GM18498 (cell line): ENCODE measurements at regions not wholly inside any gene's neighbourhood (a gene's known extent, or its start where the extent isn't known, plus 50 kb on each side); places are given as distances from the start of the nearest gene placed in this dataset.
A peak's percentile ranks its signal among the peaks of the same experiment; 100 is the strongest.

Experiments used
- ATAC-seq: cut with Tn5 transposase; IDR thresholded peaks from one replicate; pipeline ENCODE4 v1.9.1; 2021; ENCODE audit warnings: mild to moderate bottlenecking, moderate library complexity; ENCODE audit not compliant: unreplicated experiment

DNA sequence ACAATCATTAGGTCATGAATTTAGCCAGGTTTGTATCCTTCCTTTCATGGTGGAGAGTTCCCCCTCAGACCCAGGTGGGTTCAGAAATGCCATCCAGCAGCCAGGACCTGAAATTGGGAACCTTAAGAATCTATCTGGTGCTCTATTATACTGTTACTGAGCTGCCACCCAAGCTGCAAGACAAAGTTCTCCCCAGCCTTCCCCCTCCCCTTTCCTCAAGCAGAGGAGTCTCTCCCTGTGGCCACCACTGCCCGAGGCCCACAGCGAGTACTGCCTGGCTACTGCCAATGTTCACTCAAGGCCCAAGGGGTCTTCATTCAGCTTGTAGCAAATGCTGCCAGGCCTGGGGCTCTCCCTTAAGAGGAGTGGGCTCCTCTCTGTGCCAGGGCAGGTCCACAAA lies 133.8 kb downstream of the TMEM38B start:
- no peak for ATAC-seq

DNA sequence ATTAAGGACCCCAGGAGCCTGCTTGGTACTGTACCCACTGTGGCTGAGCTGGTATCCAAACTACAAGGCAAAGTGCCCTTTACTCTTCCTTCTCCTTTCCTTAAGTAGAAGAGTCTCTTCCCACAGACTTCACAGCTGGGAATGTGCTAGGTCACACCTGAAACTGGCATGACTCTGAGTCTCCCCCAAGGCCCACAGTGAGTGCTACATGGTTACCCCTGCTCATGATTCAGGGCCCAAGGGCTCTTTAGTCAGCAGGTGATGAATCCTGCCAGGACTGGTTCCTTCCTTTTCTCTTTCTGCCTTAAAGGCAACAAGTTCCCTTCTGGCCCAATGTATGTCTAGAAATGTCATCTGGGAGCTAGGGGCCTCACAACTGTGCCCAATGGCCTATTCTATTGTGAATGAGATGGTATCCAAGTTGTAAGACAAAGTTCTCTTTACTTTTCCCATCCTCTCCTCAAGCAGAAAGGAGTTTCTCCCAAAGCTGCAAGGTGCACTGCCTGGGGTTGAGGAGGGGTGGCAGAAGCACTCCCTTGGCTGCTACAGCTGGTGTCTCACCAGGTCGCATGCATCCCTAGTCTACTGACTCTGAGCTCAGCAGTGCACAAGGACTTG lies 134.4 kb downstream of the TMEM38B start:
- ATAC-seq: no peak

DNA sequence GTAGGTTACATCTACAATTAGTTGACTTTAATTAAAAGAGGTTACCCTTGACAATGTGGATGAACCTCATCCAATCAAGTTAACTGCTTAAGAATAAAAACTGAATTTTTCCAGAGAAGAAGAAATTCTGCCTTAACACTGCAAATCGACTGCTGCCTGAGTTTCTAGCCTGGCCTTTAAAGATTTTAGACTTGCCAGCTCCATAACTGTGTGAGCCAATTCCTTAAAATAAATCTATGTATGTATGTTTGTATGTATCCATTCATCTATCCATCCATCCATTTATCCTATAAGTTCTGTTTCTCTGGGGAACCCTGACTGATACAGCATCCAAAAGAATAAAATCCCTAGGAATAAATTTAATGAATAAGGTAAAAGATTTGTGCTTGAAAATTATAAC lies 136.1 kb downstream of the TMEM38B start:
- ATAC-seq: no peak

DNA sequence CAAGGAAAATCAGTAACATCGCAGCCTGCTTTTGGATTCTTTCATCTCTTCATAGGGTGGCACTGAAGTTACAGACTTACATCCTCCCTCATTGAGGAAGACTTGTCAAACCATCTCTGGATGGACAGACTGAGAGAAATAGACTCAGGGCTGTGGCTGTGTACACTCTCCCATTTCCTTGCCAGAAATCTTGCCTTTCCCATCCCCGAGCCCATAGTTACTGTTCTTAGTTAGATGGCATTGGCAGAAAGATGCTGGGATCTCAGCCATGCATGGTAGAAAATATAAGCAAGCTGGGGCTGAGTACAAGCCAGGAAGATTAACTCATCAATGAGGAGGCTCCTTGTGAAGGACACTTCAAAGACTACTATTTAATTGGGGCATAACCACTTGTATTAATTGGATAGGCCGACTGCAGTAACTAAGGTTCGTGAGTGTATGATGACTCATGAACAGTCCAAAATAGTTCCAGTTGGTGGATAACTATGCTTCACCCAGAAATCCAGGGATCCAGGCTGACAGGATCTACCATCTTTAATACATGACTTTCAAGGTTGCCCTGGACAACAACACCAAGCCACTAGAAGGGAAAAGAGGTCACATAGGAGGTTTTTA lies 137.9 kb downstream of the TMEM38B start:
- no peak for ATAC-seq

DNA sequence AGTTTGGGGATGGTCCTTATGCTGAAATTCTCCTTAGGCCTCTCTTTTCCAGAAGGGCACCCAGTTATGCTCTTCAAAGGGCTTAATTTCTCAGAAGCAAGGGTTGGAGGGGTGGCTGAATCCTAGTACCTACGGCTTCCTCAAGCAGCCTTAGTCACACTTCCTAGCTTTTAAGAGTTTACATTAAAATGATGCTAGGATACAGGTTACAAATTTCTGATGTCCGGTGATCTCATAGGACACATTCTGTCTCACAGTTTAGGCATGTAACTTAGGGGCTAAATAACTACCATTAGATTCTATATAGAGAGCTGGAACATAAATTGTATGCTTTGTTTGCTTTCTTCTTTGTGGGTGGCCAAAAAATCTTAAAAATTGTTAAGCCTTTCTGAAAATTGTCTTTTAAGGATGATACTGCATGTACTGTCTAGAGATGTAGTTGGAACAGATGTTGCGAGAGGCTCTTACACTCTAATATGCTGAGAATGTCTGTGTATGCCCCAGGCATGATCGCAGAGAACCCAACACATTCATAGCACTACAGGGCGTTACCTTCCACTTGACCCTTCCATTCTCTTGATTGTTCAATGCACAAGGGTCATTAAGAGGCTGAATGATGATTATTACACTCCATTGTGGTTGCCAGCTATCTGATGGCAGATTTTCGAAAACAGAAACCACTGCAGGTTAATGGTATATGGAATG lies 139.1 kb downstream of the TMEM38B start:
- ATAC-seq: no peak

DNA sequence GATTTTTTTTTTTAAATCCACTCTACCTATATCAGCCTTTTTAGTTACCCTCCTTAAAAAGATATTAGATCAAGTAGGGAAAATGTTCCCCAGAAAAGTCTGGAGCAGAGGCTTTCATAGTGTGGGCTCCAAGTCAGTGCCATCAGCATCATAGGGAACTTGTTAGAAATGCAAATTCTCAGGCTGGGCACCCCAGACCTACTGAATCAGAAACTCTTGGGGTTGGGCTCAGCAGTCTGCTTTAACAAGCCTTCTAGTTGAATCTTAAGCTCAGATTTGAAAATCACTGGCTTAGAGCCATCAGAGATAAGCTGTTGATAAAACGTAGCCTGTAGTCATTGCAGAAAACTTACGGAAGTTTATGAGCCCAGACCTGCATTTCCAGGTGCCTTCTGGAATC lies 140.1 kb downstream of the TMEM38B start:
- no peak for ATAC-seq

DNA sequence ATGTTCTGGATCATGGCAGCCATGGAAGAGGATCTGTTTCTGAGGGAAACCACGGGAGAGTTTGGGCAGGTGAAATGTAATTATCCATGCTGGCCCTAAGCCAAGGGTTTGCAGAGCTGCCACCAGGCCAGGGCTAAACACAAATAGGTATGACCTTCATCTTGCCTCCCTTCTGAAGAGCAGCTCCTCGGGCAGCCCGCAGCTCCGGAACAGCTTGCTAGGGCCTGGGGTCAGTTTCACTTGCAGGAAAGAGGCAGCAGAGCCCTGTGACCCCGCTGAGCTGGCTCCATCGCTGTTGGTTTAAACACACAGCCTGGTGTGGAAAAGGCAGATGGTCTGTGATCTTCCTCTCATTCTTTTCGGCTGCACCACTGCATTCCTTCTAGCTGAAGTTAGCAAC lies 141.4 kb downstream of the TMEM38B start:
- no peak for ATAC-seq

DNA sequence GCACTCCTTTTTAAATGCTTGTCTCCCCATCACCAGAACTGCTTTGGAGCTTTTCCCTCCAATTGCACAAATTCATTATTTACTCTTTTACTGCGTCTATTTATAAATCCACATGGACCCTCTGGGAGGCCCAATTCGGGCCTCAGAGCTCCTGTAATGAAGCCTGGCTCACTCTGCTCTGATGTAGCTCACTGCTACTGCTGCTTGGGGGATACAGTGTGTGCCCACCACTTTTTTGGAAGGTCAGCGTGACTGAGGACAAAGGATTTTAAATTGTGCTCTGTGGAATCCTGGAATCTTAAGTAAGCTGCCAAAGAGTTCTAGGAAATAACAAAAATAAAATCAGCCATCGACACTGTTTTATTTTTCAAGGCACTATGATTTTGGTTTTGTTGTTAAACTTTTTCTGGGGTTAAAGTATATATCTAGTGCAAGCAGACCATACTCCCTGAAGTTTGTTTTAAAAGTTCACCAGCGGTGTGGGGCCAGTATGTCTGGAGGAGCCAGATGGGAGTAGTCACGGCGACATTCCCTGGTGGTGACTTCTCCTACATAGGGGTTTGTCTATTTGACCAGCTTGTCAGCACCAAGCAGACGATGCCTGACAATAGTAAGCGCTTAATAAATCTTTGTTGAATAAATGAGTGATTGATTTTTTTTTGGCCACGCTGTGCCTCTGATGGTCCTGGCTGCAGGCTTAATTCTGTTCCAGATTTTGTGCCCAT lies 142.8 kb downstream of the TMEM38B start:
- ATAC-seq: no peak

DNA sequence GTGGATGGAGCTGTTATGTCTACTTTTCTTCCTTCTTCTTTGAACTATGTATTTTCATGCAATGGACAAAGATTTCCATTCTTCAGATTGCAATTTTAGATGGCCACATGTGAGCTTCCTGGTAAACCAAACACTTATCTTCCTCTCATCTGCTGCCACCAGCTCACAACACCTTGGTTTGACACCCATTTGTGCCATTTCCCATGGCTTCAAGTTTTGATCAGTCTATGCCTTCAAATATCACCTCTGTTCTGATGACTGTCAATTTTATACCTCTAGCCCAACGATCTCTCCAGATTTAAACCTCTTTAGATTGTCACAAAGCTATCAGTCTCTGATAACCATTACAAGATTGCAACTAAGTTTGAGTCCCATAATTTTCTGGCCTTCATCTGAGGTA lies 147.2 kb downstream of the TMEM38B start:
- ATAC-seq: no peak

DNA sequence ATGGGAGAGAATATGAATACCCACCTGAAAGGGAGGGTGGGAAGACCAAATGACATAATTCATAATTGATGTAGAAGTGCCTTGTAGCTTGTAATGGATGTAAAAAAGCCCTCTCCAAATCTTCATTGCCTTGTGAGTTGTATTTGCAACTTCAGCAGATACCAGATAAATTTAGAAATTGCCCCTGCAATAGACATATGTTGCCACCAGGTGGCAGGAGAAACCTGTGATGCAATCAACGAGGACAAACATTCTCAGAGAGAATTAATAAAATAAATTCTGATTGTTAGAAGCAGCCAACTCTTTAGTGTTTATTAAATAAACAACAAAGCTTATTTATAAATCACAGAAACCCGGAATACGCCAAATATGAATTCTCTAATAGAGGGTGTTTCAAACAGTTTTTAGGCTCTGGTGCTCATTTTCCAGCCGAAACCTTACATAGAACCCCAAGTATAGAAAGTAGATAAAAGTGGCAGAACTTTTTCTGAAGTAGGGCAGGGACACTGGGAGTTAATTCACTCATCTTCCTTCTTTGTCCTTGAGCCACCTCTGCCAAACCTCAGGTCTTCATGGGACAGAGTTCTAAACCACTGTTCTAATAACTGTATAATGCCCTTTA lies 147.8 kb downstream of the TMEM38B start:
- no peak for ATAC-seq

DNA sequence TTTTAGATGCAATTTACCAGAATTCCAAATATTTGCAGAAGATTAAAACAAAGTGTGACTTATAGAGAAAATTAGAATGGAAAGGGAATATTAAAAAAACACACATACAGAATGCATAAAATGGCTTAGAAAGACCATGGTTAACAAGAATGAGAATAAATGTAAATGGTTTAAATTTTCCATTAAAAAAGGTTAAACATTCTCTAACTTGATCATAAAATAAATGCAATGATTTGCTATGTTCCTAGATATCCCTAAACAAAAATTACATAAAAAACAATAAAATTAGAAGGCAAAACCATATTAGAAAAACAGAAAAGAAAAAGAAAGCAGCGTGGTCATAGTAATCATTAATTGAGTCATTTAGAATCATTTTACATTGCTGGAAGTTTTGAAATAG lies 152.5 kb downstream of the TMEM38B start:
- ATAC-seq: no peak

DNA sequence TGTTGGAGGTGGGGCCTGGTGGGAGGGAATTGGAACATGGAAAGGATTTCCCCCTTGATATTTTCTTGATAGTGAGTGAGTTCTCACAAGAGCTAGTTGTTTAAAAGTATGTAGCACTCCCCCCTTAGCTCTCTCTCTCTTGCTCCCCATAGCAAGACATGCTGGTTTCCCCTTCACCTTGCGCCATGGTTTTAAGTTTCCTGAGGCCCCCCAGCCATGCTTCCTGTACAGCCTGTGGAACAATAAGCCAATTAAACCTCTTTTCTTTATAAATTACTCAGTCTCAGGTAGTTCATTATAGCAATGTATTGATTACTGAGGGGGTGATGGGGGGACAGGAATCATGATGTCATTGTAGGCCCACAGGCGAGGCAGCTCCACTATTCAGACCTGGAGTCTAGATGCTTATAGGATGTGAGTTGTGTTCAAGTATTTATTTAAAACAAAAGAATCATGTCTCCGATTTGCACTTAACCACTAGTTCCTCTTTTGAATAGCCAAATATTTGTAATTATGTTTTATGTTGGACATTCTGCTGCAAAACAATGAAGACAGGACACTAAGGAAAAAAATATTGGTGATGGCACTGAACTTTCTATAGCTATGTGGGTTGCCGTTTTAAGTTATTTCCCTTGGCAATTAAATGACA lies 156.6 kb downstream of the TMEM38B start:
- ATAC-seq: no peak

DNA sequence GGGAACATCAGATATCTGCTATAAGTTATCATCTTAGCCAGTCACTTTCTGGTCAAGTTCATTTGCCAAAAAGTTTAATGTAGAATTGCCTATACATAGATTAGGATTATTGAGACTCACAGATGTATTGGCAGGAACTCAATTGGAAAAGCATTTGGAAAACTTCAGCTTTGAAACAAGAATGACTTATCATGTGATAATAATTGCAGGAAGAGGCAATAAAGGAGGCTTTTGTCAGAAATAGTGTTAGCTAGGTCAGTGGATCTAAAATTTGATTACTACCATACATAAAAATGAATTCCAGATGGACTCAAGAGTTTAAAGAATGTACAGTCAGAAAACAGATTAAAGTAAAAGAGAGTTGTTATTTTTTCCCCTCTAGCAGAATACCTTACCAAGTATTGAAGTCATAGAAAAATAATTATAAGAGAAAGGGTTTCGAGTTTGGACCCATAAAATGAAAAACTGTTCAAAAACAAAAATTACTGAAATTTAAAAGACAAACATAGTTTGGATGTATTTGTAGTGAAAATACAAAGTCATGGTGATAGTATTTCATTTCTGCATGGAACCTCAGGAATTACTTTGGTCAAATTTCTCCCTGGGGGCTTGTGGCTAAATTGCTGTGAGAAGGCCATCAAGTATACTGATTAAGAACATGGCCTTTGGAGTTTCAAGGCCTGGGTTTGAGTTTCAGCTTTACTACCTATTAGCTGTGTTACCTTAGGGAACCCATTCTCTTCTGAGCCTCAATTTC lies 159.9 kb downstream of the TMEM38B start:
- ATAC-seq: no peak

DNA sequence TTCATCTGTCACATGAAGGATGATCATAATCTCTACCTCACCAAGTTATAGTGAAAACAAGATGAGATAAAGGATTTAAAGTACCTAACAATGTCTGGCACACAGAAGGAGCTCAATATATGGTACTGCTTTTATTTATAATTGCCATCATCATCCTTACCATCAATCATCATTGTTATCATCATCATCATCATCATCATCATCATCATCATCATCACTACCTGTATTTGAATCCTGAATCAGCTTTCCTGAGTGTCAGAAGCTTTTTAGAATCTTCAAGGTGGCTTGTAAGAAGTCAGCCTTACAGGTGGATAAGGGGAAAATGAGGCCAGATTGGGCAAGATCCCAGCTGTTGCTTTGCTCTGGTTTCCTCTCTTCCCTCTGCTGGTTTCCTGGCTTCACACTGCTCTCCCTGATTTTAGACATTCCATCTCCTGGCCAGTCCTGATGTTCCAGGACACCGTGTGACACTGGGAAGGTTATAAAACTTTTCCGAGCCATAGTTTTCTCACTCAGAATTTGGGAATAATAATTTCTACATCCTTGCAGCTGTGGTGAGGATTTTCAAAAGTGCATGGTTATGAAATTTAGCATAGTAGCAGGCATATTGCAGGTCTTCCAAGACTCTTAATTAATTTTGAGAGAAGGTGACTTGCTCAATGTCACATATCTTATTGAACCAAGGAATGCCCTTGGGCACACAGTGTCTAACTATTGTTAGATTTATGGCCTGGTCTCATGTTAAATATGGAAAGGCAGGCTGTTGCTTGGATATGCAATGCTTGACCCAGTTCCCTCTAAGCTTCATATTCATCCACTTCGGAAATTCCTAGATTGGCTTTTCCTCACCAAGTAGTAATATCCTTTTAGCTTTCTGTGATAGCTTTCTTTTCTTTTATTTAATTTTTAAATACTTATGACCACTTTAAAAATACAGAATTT lies 160.7 kb downstream of the TMEM38B start:
- ATAC-seq: no peak

DNA sequence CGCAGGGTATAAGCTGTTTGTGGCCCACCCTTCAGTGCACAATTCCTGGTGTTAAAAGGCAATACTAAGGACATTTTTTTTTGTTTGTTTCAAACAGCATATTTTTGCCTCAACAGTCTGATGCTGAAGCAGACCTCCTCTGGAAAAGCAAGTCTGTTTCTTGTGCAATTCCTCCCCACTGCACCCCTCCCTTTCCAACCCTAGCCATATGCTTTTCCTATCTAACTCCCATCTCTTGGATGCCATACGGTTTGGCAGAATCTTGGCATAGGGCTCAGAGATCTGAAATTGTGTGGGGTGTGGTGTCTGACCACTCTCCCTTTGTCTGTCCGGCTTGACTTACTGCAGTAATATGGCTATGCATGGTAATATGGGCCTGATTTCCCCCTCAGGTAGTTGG lies 161.6 kb downstream of the TMEM38B start:
- no peak for ATAC-seq

DNA sequence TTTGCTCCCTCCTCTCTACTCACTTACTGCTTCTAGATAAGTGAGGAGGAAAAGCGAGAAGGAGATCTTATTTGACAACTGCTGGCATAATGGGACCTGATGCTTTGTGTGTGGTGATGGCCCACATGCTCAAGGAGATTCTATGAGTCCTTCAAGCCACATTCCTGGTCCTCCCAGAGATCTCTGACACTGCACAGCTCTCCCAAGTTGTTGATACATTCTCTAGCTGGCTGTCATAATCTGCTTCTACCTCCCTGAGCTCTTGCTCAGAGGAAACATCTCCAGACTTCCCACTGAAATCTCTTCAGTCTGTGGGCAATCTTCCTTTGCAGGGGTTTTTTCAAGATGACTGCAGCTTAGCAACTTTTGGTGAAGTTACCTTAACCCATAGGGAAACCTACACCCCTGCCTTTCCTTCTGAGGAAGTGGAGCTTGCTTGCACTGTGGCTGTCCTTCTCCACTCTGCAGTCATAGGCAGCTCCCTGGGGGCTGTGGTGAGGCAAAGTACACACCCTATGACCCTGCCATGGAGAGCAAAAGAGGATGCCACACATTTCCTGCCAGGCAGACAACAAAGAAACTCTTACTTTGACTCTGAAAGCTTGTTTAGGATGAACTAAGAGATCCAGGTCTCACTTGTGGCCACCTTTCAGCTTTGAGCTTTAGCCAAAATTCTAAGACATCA lies 163.8 kb downstream of the TMEM38B start:
- ATAC-seq: peak; percentile 69

DNA sequence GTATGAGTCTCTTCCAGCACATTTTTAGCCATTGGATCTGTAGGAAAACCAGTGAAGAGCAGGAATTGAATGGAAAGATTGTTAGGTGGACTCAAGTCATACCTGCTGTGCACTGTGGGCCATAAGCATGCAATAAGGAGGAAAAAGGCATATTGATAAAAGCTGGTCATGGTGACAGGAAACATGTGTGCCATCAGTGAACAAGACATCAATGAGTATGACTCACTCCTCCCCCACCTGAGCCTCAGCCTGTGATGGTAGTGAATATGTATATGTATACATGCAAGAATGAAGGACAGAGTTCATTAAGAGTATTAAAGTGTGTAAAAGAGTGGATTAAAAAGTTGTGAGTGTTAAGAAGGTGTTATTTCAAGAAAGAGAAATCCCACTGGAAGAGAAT lies 164.5 kb downstream of the TMEM38B start:
- ATAC-seq: no peak

DNA sequence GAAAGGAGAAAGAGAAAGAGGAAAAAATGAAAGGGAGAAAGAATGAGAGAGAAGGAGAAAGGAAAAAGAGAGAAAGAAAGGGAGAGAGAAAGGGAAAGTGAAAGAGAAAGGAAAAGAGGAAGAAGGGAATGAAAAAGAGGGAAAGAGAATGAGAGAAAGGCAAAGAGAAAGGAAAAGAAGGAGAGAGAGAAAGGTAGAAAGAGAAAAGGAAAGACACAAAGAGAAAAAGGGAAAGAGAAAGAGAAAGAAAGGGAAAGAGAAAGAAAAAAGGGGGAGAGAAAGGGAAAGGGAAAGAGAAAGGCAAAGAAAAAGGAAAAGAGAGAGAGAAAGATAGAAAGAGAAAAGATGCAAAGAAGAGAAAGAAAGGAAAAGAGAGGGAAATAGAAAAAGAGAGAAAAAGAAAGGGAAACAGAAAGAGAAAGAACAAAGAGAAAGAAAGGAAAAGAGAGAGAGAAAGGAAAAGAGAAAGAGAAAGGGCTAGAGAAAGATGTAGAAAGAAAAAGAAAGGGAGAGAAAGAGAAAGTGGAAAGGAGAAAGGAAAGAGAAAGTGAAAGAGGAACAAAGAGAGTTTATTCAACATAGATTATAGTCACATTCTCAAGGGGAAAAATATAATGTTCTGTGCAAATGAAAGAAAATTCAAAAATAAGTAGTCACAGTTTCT lies 165.2 kb downstream of the TMEM38B start:
- ATAC-seq: no peak
